Amniotic epithelial cell (primary cell): ENCODE measurements at regions not wholly inside any gene's neighbourhood (a gene's known extent, or its start where the extent isn't known, plus 50 kb on each side); places are given as distances from the start of the nearest gene placed in this dataset.
A peak's percentile ranks its signal among the peaks of the same experiment; 100 is the strongest.

Source experiments
- DNase-seq: peaks from one replicate; pipeline ENCODE4 v3.0.0-alpha.2; 2010; ENCODE audit warnings: low read depth

- DNase-seq: no peak
These were observed 172.2 kb downstream of the CDC5L start for GRCh38 chr6:44559486-44560270.

GRCh38 chr6:44560458-44561059 lies 173.1 kb downstream of the CDC5L start:
- no peak for DNase-seq

DNA sequence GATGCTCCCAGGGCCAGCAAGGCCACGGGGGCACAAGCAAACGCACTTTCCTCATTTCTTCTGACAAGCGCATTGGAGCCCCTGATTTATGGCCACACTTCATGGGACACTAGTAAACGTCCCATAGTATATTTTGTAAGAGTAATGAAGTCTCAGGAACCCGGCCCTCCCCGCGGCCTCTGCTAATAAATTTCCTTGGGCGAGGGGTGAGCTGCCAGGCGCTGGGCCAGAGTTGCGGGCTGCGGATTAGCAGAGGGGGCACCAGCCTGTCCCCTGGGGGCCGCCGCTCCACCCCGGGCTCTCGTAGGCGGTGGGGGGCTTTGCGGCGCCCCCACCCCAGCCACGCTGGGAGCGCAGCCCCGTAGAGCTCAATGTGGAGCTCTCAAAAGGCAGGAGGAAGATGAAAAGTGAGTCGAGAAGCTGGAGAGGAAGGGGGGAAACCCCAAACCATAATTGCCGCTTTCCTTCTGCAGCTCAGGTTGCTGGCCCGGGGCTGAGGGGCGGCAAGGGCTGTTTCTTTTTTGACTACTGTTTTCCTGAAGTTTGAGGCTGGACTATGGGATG lies 173.6 kb downstream of the CDC5L start:
- no peak for DNase-seq

GRCh38 chr6:44561832-44562665 lies 174.5 kb downstream of the CDC5L start:
- DNase-seq: no peak

GRCh38 chr6:44563397-44563796 lies 175.9 kb downstream of the CDC5L start:
- no peak for DNase-seq

- no peak for DNase-seq
These were observed 177.5 kb downstream of the CDC5L start for GRCh38 chr6:44564906-44565524.

DNA sequence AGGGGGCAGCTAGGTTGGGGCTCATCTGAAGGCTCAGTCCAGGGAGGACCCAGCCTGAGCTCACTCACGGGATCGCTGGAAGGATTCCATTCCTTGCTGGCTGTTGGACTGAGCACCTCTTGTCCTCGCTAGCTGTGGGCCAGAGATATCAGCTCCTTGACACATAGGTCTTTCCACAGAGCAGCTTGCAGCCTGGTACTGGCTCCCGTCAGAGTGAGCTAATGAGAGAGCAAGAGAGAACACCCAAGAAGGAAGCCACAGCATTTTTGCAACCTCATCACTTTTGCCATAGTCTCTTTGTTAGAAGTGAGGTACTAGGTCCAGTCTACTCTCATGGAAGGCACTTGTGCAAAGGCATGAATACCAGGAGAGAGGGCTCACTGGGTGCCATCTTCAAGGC lies 179.9 kb downstream of the CDC5L start:
- DNase-seq: peak; percentile 90

DNA sequence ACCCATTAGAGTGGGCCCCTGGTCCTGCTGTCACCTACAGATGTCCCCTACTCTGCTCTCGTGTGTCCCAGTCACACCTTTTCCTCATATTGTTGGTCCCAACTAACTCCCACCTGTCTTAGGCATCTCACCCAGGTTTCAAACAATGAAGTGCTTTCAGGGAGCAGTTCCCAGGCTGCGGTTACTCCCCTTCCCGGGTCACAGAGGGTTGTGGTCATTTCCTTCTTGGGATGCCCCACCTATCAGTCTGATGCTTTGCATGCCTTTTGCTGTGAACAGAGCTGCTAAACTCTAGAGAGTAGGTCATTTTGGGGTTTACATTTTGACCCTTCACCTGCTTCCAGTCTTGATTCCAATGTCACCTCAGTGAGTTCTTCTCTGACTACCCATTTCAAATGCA lies 181.6 kb downstream of the CDC5L start:
- no peak for DNase-seq

- no peak for DNase-seq
These were observed 182.5 kb downstream of the CDC5L start for GRCh38 chr6:44569931-44570385.

- DNase-seq: no peak
These were observed 184.0 kb downstream of the CDC5L start for GRCh38 chr6:44571510-44571909.

- no peak for DNase-seq
These were observed 184.8 kb downstream of the CDC5L start for GRCh38 chr6:44572346-44572745.

- DNase-seq: peak; percentile 49
These were observed 188.1 kb downstream of the CDC5L start for GRCh38 chr6:44575644-44576043.

DNA sequence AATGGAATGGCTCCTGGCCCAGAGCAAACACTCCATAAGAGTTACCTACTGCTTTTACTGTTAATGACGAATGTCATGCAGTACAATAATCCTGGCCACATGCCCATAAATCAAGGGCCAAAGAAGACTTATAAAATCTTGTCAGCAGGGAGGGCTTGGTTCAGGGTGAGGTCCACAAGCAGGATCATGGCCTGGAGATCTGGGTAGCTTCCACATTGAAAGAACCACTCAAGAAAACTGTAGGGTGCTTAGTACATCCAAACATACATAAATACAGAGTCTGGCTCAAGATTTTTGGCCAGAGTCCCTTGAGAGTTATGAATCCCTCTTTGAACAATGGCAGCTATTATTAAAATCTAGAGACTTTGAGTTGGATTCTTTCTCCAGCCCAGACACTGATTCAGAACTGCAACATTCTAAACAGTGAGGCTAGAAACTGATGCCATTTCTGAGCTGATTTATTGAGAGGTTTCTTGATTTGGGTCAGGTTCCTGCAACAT lies 188.7 kb downstream of the CDC5L start:
- DNase-seq: peak; percentile 17

- DNase-seq: peak; percentile 68
These were observed 193.4 kb downstream of the CDC5L start for GRCh38 chr6:44580901-44581300.

GRCh38 chr6:44582930-44583329 lies 195.4 kb downstream of the CDC5L start:
- DNase-seq: no peak

- no peak for DNase-seq
These were observed 203.0 kb downstream of the CDC5L start for GRCh38 chr6:44590471-44590870.

- DNase-seq: peak; percentile 82
These were observed 206.0 kb downstream of the CDC5L start for GRCh38 chr6:44593539-44593944.

DNA sequence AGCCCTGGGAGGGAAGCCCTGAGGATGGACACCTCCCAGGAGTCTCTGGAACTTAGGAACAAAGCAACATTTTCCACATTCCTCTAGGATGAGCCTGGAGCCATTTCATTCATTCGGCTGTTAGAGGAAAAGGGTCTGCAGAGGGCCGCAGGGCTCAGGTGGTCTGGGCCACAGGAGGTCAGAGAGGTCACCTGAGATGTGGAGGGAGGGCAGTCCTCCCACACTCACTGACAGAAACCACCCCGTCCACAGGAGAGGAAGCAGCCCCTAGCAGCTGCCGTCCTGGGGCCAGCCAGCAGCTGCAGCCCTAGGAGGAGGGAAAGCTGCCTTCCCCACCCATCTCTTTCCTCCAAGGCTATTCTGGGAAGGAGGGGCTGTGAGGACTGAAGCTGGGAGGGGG lies 207.0 kb downstream of the CDC5L start:
- no peak for DNase-seq

GRCh38 chr6:44598679-44599078 lies 211.2 kb downstream of the CDC5L start:
- DNase-seq: no peak

GRCh38 chr6:44599672-44600071 lies 212.2 kb downstream of the CDC5L start:
- DNase-seq: no peak

GRCh38 chr6:44603044-44603686 lies 215.7 kb downstream of the CDC5L start:
- no peak for DNase-seq
